RWPE1 (cell line): ENCODE measurements at regions not wholly inside any gene's neighbourhood (a gene's known extent, or its start where the extent isn't known, plus 50 kb on each side); places are given as distances from the start of the nearest gene placed in this dataset.

Experiments used
- CTCF ChIA-PET: fragments of 350-600 bp; sonication (Branson Sonifier 250); formaldehyde crosslinking; extraction: SDS; loops from one replicate; lab custom pipeline; 2021; lab: Yijun Ruan, JAX
- POLR2A ChIA-PET: fragments of 400-600 bp; formaldehyde crosslinking; extraction: SDS; loops from one replicate; lab custom pipeline; 2020; ENCODE audit warnings: antibody characterized with exemption; ENCODE audit not compliant: low non-redundant PET; lab: Yijun Ruan, JAX
- DNase-seq: peaks from one replicate; pipeline ENCODE4 v3.0.0; 2012; ENCODE audit warnings: low spot score
- H3K27ac ChIP-seq: fragments of 450-650 bp; 2 replicates; pipeline ENCODE4 v1.5.1; 2017
- CTCF ChIP-seq: fragments of 450-650 bp; conservative IDR thresholded peaks from 2 replicates; pipeline ENCODE4 v1.5.1; 2017; ENCODE audit warnings: low read depth, mild to moderate bottlenecking

- POLR2A ChIA-PET, result no interaction called here
- H3K27ac ChIP-seq, result no peak overlapping the region
- no peak for DNase-seq
- CTCF ChIA-PET, result no interaction called here
- no peak for TF ChIP-seq CTCF
These were observed 1020.0 kb upstream of the ARRDC3 start for GRCh38 chr5:92402956-92403702.

GRCh38 chr5:92402045-92402444 is 1018.9 kb upstream of the ARRDC3 start:
- POLR2A ChIA-PET, result interaction anchor here (0.6 kb wide), 1 partner anchor 1930 kb away, joined by 11 read pairs; no protein-coding TSS in a partner anchor

GRCh38 chr5:92401492-92401891 is 1018.4 kb upstream of the ARRDC3 start:
- DNase-seq, result no peak
- ChIA-PET CTCF (no interaction called here), POLR2A (no interaction called here)
- no peak overlapping the region for H3K27ac ChIP-seq
- no peak for TF ChIP-seq CTCF

More at GRCh38 chr5:92402045-92402444, 1018.9 kb upstream of the ARRDC3 start:
- CTCF ChIA-PET, result interaction anchor here (0.6 kb wide), 1 partner anchor 94 kb away, joined by 3 read pairs; no protein-coding TSS in a partner anchor
- TF ChIP-seq CTCF, result no peak
- no peak for DNase-seq
- no peak overlapping the region for H3K27ac ChIP-seq

GRCh38 chr5:92394936-92395335 is 1011.8 kb upstream of the ARRDC3 start:
- ChIA-PET POLR2A (no interaction called here), CTCF (no interaction called here)
- no peak for DNase-seq
- no peak for TF ChIP-seq CTCF
- no peak overlapping the region for H3K27ac ChIP-seq

- POLR2A ChIA-PET, result no interaction called here
- TF ChIP-seq CTCF, result no peak
- no peak for DNase-seq
- CTCF ChIA-PET, result interaction anchor here (0.6 kb wide), 1 partner anchor 473 kb away, joined by 3 read pairs; no protein-coding TSS in a partner anchor
- no peak overlapping the region for H3K27ac ChIP-seq
These were observed 1007.5 kb upstream of the ARRDC3 start for GRCh38 chr5:92390657-92391056.

GRCh38 chr5:92380069-92380770 is 997.1 kb upstream of the ARRDC3 start:
- TF ChIP-seq CTCF, result no peak
- ChIA-PET POLR2A (no interaction called here), CTCF (no interaction called here)
- DNase-seq, result no peak
- no peak overlapping the region for H3K27ac ChIP-seq
